HG02623 (cell line): ENCODE measurements at regions not wholly inside any gene's neighbourhood (a gene's known extent, or its start where the extent isn't known, plus 50 kb on each side); places are given as distances from the start of the nearest gene placed in this dataset.

Experiments used
- ATAC-seq: cut with Tn5 transposase; IDR thresholded peaks from one replicate; pipeline ENCODE4 v1.9.1; 2021; ENCODE audit warnings: moderate library complexity; ENCODE audit not compliant: unreplicated experiment

DNA sequence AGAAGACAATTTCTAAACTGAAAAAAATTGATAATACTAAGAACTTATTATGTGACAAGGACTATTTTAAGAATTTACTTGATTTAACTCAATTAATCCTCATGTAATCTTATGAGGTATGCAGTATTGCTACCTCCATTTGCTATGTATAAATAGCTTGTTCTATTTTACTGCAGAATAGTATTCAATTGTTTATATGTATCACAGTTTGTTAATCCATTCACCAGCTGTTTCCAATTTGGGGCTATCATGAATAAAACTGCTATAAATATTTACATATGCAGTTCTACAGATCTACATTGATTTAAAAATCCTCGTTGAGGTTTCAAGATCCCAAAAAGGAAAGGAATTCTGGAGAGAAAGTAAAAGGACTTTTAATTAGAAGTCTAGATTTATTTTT is 54.8 kb upstream of the DOCK10 start:
- ATAC-seq = no peak
